Left lobe of liver (tissue), 2 donors: ENCODE measurements at regions not wholly inside any gene's neighbourhood (a gene's known extent, or its start where the extent isn't known, plus 50 kb on each side); places are given as distances from the start of the nearest gene placed in this dataset.
"Not testable (repeated sequence)": the region's sequence is repeated elsewhere in the genome, so short reads cannot be mapped to it uniquely, and the experiment has no call there.

Experiments used
- ATAC-seq: fragments of 200-7000 bp; cut with Tn5 transposase; one replicate; pipeline ENCODE4 v1.9.1; 2020; ENCODE audit warnings: mild to moderate bottlenecking, moderate library complexity
- DNase-seq: peaks from one replicate; pipeline ENCODE4 v3.0.0-alpha.2; 2020; ENCODE audit warnings: low spot score
- donor health status: DM: no; HTN: no; CAD: no; lungs with moderate emphysema.
- donor health status: DM: no; HTN: yes; CAD: no.

- ATAC-seq = no peak
- no peak for DNase-seq
Observed at GRCh38 chr2:120544522-120544921, 191.1 kb upstream of the GLI2 start.

- not testable (repeated sequence) for DNase-seq, ATAC-seq
Observed at GRCh38 chr2:120545007-120545406, 190.7 kb upstream of the GLI2 start.

- no peak for DNase-seq
- no peak for ATAC-seq
Observed at GRCh38 chr2:120545521-120546047, 190.1 kb upstream of the GLI2 start.

- DNase-seq = peak; percentile 76
Observed at GRCh38 chr2:120546048-120546864, 189.4 kb upstream of the GLI2 start.

GRCh38 chr2:120546865-120547390, 188.7 kb upstream of the GLI2 start:
- DNase-seq = no peak
- ATAC-seq = no peak

More at GRCh38 chr2:120546048-120546864, 189.4 kb upstream of the GLI2 start:
- ATAC-seq = peak; percentile 13

GRCh38 chr2:120547662-120548061, 188.0 kb upstream of the GLI2 start:
- DNase-seq (peak; percentile 74), ATAC-seq (peak; percentile 37)

- ATAC-seq (peak; percentile 59), DNase-seq (peak; percentile 89)
Observed at GRCh38 chr2:120548627-120549608, 186.8 kb upstream of the GLI2 start.

- no peak for ATAC-seq
Observed at GRCh38 chr2:120549841-120550240, 185.8 kb upstream of the GLI2 start.

GRCh38 chr2:120550282-120550681, 185.4 kb upstream of the GLI2 start:
- DNase-seq = no peak
- ATAC-seq = no peak

More at GRCh38 chr2:120549841-120550240, 185.8 kb upstream of the GLI2 start:
- DNase-seq = no peak

- ATAC-seq (peak; percentile 30), DNase-seq (peak; percentile 82)
Observed at GRCh38 chr2:120550893-120551446, 184.7 kb upstream of the GLI2 start.

GRCh38 chr2:120551522-120551921, 184.1 kb upstream of the GLI2 start:
- ATAC-seq (peak; percentile 6), DNase-seq (no peak)

- DNase-seq (no peak), ATAC-seq (no peak)
Observed at GRCh38 chr2:120552079-120552478, 183.6 kb upstream of the GLI2 start.

GRCh38 chr2:120552800-120553481, 182.7 kb upstream of the GLI2 start:
- ATAC-seq (peak; percentile 87), DNase-seq (peak; percentile 99)

GRCh38 chr2:120554625-120555032, 181.0 kb upstream of the GLI2 start:
- no peak for ATAC-seq
- DNase-seq = no peak

GRCh38 chr2:120555092-120555491, 180.6 kb upstream of the GLI2 start:
- DNase-seq (no peak), ATAC-seq (no peak)

GRCh38 chr2:120556911-120557310, 178.8 kb upstream of the GLI2 start:
- ATAC-seq = no peak
- DNase-seq = no peak

- ATAC-seq = peak; percentile 91
- peak; percentile 73 for DNase-seq
Observed at GRCh38 chr2:120558847-120559246, 176.8 kb upstream of the GLI2 start.

GRCh38 chr2:120559401-120559800, 176.3 kb upstream of the GLI2 start:
- ATAC-seq (no peak), DNase-seq (no peak)

GRCh38 chr2:120560330-120560729, 175.3 kb upstream of the GLI2 start:
- ATAC-seq (no peak), DNase-seq (no peak)

GRCh38 chr2:120561379-120562035, 174.2 kb upstream of the GLI2 start:
- ATAC-seq = no peak
- DNase-seq = no peak
